GM23248 (cell line): ENCODE measurements at regions not wholly inside any gene's neighbourhood (a gene's known extent, or its start where the extent isn't known, plus 50 kb on each side); places are given as distances from the start of the nearest gene placed in this dataset.

Experiments
- EZH2 ChIP-seq: fragments of 200-600 bp; sonication (generic); IDR thresholded peaks from 2 replicates; pipeline ENCODE4 v1.6.1; 2018; ENCODE audit warnings: antibody characterized with exemption, mild to moderate bottlenecking; ENCODE audit not compliant: insufficient read depth, poor library complexity, severe bottlenecking
- EZH2phosphoT487 ChIP-seq: fragments of 200-600 bp; sonication (generic); IDR thresholded peaks from 2 replicates; pipeline ENCODE4 v1.6.1; 2018; ENCODE audit warnings: antibody characterized with exemption, moderate library complexity, mild to moderate bottlenecking, low read depth; ENCODE audit not compliant: insufficient read depth

GRCh38 chr14:85799668-85800067 is 269.7 kb downstream of the FLRT2 start:
- TF ChIP-seq EZH2 = no peak
- TF ChIP-seq EZH2phosphoT487 = no peak
